ENCODE measurements at regions not wholly inside any gene's neighbourhood (a gene's known extent, or its start where the extent isn't known, plus 50 kb on each side); places are given as distances from the start of the nearest gene placed in this dataset.
A peak's percentile ranks its signal among the peaks of the same experiment; 100 is the strongest.
"Not testable (repeated sequence)": the region's sequence is repeated elsewhere in the genome, so short reads cannot be mapped to it uniquely, and the experiment has no call there.

DNA sequence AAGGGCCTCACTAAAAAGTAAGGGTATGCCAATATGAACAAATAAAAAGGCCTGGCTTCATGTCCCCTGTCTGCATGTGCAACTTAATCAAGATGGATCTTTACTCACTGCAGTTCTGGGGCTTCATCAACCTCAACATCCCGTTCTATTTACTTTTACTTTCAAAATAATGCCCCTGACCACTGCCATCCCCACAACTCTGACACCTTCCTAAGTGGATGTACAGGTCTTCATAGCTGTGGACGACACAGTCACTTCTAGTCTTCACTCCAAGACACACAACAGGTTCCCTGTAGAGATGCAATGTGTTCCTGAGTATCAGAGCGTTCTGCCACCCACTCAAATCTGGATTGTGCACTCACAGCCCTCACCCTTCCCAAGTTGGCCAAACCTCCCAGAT is 136.1 kb downstream of the ENC1 start:
- intact Hi-C loops (cut with DNase I, micrococcal nuclease), result no loop called here
- ATAC-seq (no peak), DNase-seq (no peak)

DNA sequence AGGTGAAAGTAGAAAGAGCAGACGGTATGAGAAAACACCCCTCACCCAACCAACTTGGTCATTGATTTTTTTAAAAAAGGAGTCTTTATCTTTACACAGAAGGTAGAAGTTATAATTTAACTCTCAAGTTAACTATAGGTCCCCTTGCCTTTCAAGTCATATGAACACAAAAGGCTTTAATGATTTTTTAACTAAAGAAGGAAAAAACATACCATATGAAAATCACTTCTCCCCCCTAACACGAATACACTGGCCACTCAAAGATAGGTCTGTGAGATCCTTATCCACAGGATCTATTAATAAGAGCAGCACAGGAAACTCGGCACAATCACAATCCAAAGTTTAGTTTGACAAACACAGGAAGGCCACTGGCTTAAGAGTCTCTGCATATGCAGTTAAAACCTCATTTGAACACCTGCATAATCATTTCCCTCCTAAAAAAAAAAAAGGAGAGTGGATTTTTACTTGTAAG is 138.0 kb downstream of the ENC1 start:
- ATAC-seq (peak; percentile 61), DNase-seq (no peak)
- intact Hi-C loops (cut with DNase I, micrococcal nuclease), result no loop called here

DNA sequence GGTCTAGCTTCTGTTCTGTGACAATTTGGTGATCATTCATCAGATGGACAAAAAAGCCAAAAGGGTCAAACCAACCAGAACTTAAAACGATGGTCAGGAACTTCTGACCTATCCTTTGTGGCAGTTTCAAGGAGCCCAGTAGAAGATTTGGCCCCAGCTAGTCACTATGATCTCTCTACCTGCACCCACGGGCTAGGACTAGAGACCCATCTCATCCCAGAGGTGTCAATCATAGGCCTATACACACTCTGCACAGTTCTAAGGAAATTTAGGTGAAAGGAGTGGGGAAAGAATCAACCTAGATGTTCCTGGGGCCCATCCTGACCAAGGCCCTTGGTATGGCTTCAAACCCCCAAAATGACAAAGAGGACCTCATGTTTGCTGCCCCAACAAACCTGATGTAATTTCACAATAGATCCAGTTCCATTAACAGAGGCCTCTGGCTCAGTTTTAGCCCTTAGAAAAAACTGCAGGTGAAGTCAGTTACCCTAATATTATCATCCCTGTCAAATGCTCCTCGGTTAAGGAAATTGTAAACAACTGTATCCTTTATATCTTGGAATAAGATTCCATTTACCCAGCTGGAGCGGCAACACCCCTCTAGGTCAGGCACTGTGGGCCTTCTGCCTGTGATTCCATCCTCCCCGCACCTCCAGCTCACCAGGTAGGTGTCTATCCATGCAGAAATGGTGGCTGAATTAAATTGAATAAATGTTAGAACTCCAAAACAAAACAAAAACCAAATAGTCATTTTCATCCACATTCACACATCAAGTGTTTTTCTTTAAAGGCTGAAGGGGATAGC is 138.7 kb downstream of the ENC1 start:
- ATAC-seq, result peak; percentile 34
- no peak for DNase-seq
- intact Hi-C loops (cut with DNase I, micrococcal nuclease), result no loop called here

DNA sequence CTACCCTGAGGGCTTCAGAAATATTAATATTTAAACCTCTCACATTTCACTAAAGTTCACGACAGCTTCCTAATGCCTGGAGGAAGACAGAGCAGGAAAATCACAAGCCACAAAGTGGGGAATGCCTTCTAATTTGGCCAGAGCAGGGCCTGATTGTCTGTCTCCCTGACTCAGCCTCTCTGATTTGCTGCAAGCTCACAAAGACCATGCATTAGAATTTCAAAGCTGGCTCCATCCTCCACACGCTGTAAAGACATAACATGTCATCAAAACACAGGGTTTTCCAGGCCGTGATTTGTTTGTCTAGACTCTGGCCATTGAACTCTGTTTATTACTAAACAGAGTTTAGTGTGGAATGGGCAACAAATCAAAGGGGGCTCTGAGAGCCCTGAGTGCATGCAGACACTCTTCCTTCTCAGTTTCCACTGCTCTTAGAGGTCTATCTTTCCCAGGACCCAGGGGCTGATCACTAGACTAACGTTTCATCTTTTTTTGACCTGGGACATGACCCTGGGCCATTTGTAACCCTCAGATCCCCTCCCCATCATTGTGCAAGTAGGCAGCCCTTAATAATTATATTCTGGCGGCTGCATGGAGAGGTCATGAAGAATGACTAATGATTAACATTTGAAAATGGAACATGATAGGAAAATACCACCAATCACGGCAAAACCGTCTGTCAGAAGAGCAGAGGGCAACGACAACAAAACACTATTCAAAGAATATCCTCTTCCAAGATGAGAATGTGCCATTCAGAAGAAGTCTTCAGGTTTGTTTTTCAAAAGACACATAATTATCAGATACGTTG is 140.2 kb downstream of the ENC1 start:
- ATAC-seq (no peak), DNase-seq (no peak)
- intact Hi-C loops (cut with DNase I, micrococcal nuclease), result no loop called here

DNA sequence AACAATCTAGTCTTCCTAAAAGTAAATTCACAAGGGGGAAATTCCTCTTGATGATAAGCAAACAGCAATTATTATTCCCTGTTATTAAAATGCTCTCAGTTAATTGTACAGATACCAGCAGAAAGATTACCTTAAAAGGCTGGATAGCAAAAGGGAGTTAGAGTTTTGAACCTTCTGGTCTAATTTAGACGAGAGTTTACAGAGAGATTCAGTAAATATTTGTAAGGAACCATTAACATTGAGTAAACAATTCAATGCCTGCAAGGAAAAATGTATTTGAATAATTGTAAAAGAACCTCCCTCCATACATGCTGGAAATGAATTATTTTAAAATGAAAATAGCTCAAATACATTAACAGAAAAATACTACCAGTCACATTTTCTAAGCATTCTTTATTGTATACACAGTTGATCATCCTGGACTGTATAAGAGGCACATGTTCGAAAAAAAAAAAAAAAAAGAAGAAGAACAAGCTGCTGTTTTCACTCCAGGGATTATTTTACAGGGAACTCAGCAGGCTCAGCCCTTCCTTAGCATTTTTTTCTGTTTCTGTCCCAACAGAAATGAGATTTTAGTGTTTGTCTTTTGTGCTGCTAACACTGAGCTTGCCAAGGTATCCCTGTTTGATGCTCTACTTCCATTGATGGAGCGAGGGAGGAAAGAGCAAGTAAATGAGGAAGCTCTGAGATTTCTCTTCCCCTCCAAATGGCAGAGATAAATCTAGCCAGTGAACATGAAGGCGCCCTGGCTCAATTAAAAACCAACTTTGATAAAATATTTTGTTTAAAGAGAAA is 141.1 kb downstream of the ENC1 start:
- intact Hi-C loops (cut with DNase I, micrococcal nuclease), result no loop called here
- ATAC-seq (no peak), DNase-seq (no peak)

DNA sequence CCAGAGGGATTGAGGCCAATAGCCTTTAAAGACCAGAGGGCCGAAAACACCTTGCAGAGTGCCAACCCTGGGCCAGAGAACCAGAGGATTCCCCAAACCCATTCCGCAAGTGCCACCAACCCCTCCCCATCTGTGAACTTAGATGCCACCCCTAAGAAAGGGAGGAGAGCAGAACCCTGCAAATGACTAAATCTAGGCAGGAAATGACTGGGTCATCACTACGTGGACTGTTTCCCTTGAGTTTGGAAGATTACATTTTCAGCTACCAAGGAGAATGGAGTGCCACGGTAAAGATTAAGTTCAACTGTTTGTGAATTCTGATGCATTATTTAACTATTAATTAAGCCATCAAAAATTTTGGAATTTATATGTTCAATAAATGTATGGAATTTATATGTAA is 142.8 kb downstream of the ENC1 start:
- intact Hi-C loops (cut with DNase I, micrococcal nuclease), result no loop called here
- no peak for DNase-seq
- no peak for ATAC-seq

DNA sequence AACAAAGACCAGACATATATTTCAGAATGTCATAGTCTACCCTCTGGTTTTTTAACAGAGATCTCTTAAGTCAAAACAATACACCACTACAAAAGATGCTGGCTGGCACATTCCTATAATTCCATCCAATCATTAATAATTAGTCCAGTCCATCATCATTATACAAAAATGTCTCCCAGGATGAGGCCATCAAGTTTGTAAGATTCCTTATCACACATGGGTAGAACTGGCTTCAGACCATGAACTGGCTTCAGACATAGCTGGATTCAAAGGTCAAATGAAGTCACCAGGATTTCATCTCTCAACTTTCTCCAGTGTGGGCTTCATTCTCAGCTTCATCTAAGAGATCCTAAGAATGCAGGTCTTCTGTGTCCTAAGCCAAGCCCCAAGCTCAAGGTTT is 147.1 kb downstream of the ENC1 start:
- ATAC-seq, result no peak
- no peak for DNase-seq

DNA sequence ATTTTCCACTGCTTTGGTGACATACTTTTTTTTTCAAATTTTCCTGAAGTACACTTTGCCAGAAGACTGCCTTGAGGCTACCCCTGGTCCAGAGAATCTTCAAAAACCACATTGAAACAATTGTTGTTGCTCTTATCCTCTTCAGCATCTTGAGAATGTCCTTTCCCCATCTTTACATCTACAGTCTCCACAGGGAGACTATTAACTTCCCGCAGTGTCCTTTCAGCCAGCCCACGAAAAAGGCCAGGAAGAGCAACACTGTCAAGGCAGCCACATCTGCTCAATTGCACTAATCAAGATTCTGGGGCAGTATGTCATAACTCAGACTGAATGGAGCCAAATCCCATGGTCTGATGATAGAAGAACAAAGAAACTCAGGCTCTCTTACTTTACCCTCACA is 148.3 kb downstream of the ENC1 start:
- ATAC-seq (no peak), DNase-seq (no peak)
- intact Hi-C loops (cut with DNase I, micrococcal nuclease), result no loop called here

More for the DNA sequence above, 147.1 kb downstream of the ENC1 start:
- intact Hi-C loops (cut with DNase I, micrococcal nuclease), result no loop called here

DNA sequence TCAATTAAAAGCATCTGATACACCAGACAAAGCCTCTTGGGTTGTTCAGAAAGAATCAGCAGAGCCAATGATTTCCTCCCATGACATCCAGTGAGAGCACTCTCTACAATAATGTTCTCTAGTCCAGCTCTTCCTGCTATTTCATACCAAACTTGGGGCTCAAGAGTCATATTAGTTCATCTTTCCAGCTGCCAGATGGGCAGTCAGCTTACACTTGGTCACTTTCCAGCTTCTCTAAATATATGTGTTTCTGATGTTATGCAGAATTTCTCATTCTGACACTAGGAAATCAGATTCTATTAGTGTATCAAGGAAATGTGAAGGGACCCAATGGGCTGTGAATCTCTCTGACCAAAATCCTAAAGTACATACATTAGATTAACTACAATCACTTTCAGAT is 148.9 kb downstream of the ENC1 start:
- intact Hi-C loops (cut with DNase I, micrococcal nuclease), result no loop called here

DNA sequence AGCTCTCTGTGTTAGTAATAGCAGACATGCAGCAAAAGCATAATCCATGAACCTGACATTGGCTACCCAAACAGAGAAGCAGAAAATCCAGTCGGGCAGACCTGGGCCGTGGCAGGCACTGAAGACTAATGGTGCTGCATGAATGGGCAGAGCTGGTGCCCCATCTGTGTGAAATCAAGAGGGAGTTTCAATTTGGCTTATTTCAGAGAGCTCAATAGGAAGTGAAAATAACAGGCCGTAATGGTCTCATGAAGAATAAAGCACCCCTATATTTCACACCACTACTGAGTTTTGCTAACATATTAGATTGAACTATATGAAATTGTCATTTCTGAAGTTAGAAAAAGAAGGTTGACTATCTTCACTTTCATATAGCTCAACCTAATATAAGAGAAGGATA is 149.7 kb downstream of the ENC1 start:
- DNase-seq, result no peak
- ATAC-seq, result no peak
- intact Hi-C loops (cut with DNase I, micrococcal nuclease), result no loop called here

More for the DNA sequence above, 148.9 kb downstream of the ENC1 start:
- no peak for ATAC-seq
- no peak for DNase-seq

DNA sequence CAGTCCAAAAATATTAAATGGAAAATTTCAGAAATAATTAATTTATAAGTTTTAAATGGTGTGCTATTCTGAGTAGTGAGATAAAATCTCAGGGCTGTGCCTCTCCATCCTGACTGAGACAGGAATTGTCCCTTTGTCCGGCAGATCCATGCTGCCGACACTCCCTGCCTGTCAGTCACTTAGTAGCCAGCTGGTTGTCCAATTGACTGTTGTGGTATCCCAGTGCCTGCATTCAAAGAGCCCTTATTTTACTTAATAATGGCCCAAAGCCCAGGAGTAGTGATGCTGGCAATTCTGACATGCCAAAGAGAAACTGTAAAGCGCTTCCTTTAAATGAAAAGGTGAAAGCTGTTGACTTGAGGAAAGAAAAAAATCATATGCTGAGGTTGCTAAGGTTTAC is 157.5 kb downstream of the ENC1 start:
- intact Hi-C loops (cut with DNase I, micrococcal nuclease), result no loop called here
- DNase-seq (no peak), ATAC-seq (no peak)

DNA sequence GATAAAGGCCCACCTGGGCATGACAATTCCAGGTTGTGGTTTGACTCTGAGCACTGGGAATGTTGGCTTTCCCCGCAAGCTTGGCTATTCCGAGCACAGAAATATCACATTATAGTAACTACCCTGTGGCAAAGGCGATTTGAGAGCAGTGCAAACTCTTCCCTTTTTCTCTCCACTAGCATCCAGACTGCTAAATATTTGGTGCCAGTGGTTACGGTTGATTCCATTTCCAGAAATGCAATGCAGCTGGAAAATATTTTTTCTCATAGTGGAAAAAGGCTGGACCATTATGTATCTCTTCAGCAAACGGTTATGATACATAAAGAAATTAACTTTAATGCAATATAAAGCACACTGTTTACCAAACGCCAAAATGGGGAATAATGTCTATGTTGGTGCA is 158.0 kb downstream of the ENC1 start:
- no peak for ATAC-seq
- DNase-seq, result no peak
- intact Hi-C loops (cut with DNase I, micrococcal nuclease), result no loop called here

DNA sequence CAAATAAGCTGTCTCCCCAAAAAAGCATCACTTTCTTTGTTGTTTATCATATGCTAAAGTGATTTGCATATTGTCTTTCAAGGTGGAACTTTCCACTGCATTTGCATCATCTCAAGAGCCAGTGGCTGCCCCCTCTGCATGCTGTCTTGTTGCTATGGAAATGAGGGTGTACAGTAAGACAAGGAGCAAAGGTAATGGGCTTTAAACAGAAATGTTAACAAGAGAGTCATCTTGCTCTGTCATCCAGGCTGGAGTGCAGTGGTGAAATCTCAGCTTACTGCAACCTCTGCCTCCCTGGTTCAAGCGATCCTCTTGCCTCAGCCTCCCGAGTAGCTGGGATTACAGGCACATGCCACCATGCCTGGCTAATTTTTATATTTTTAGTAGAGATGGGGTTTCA is 159.2 kb downstream of the ENC1 start:
- ATAC-seq, result not testable (repeated sequence)

DNA sequence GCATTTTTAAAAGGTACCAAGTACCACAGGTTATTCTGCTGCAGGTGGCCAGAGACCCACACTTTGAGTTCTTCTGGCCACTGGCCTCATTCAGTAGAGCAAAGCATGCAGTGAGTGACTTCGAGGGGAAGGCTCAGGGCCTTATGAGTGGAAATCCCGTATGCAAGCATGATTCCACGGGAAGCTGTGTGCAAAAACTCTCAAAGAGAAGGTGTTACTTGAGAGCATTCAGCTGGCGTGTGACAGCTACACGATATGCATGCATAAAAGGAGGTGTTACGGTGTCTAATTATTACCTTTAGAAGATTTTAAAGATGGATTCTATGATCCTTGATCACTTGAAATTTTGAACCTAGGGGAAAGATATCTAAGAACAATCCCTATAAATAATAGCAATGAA is 160.3 kb downstream of the ENC1 start:
- ATAC-seq (no peak), DNase-seq (no peak)
- intact Hi-C loops (cut with DNase I, micrococcal nuclease), result no loop called here

More for the DNA sequence above, 159.2 kb downstream of the ENC1 start:
- DNase-seq; intact Hi-C loops (cut with DNase I, micrococcal nuclease): not testable (repeated sequence)

DNA sequence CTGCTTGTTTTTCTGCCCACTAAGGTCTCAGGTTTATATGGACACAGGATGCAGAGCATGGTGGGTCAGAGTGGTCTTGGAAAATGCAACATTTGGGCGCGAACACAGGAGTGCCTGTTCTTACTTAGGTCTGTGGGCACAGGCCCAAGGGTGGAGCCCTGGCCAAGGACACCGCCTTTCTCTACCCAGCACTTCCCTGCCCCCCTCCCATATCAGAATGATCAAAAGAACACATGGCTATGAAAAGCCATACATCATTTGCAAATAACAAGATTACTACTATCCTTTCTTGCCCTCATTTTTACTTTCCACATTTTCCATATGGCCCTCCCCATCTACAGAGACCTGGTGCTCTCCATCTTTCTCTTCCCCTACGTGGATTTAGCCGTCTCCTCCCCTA is 162.2 kb downstream of the ENC1 start:
- DNase-seq (peak in 1 of 2 donors; percentile 26), ATAC-seq (peak; percentile 51)

DNA sequence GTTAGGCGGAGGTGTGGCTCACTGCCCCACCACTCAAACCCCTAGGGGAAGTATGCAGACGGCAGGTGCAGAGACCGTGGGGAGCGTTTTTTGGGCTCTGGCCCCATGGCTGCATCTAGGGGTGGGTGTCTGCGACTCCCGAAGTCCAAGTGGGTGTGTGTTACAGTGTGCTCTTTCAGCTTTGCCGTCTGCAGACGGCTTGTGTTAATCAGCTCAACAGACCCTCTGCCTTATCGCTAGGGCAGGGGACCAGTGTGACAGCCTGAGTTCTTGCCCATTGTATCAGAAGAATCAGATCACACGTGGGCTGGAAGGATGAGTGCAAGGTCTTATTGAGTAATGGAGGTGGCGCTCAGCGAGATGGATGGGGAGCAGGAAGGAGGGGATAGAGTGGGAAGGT is 162.8 kb downstream of the ENC1 start:
- no peak for ATAC-seq
- DNase-seq, result no peak
- intact Hi-C loops (cut with DNase I, micrococcal nuclease), result no loop called here

More for the DNA sequence above, 162.2 kb downstream of the ENC1 start:
- intact Hi-C loops (cut with DNase I, micrococcal nuclease), result no loop called here

DNA sequence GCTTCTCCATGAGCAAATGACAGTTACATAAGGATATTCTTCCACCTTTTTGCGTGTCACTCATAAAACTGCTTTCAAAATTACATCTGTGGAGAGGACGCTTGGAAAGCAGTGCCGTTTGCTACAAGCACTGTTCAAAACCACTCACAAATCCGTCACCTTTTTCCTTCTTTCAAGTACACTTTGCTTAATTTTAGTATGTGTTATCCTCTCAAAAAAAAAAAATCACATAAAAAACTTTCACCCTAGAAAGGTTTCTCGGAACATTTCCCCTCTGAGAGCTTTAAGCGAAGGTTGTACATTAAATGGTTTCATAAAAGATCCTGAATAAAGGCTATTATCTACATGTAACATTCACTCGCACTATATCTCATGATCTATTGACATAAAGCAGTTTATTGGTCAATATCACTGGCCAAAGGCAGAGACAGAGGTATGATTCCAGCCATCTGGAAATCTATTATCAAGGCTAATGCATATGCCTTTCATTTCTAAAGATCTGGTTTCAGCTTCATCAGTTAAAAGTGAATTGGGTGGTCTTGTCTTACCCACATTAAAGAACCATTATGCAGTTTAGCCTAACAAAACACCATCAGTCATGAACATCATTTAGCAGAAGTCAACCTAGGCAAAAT is 163.6 kb downstream of the ENC1 start:
- no peak for DNase-seq
- intact Hi-C loops (cut with DNase I, micrococcal nuclease), result no loop called here
- ATAC-seq, result peak; percentile 85

DNA sequence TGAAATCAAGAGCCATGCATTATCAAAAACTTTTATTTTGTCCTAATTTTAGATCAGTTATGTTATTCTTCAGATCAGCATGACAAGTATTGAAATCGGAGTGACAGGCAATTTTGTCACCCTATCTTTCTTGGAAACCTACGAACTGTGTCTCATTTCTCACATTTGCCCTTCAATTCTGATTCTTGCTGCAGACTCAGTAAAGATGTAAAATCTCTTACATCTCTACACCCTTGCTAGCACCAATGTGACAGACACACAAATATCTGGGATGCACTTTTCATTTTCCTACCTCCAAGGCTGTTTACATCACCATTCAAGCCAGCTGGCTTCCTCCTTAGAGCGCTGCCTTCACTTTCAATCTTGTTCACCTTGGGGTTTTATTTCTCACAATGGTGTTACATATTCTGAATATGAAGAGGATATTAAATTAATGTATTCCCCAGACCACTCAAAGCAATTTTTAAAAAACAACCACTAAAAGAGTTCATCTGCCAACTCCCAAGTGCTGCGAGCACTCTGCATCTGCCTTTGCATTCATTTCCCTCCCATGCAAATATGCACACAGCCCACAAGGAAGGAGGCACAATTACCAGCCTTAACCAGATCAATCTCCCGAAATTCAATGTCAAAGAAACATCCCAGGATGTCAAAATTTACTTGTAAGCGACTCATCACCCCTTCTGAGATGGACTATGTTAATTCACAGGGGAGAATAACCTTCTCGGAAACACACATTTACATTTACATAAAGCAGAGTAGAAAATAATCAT is 164.3 kb downstream of the ENC1 start:
- peak; percentile 62 for ATAC-seq
- no peak for DNase-seq
- intact Hi-C loops (cut with DNase I, micrococcal nuclease), result no loop called here

Data from left colon (tissue), 2 donors.